GM18520 (cell line): ENCODE measurements at regions not wholly inside any gene's neighbourhood (a gene's known extent, or its start where the extent isn't known, plus 50 kb on each side); places are given as distances from the start of the nearest gene placed in this dataset.

Source experiments
- ATAC-seq: cut with Tn5 transposase; IDR thresholded peaks from one replicate; pipeline ENCODE4 v1.9.1; 2021; ENCODE audit not compliant: unreplicated experiment

GRCh38 chr3:72224804-72225509, 440.0 kb upstream of the PROK2 start:
- ATAC-seq: no peak

DNA sequence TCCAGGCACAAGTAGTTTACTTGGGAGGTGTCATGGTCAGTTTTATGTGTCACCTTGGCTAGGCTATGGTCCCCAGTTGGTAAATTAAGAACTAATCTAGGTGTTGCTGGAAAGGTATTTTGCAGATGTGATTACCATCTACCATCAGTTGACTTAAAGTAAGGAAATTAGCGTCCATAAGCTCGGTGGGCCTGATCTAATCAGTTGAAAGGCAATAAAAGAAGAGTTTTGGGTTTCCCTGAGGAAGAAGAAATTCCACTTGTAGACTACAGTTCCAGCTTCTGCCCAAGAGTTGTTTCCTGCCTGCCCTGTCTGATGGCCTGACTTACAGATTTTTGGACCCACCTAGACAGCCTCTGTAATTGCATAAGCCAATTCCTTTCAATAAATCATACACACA, 438.7 kb upstream of the PROK2 start:
- ATAC-seq: no peak

- ATAC-seq: no peak
Measured at GRCh38 chr3:72223116-72223515, 438.2 kb upstream of the PROK2 start.

DNA sequence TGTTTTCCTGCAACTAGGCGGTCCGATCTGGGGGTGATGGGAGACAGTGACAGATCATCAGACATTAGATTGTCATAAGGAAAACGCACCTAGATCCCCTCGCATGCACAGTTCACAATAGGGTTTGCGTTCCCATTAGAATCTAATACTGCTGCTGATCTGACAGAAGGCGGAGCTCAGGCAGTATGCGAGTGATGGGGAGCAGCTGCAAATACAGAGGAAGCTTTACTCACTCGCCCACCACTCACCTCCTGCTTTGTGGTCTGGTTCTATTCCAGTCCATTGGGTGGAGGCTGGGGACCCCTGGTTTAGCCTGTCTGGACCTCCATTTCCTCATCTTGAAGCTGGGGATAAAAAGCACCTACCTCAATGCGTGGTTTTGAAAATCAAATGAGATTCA, 437.5 kb upstream of the PROK2 start:
- no peak for ATAC-seq

DNA sequence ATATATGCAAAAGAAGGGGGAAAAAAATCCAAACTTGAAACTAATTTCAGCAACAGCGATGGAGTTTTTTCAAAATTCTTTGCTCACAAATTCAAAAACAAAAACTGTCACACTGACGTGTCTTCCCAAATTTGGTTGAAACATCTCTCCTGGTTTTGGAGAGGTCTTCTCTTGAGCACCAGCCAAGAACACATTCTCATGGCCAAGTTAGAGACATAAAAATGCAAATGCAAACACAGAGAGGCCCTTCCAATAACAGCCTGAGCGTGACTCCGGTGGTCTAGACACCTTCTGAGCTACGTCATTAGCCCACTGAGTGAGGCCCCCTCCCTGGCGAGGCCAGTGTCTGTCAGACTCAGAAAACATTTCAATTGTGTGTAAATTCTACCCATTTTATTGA, 436.0 kb upstream of the PROK2 start:
- ATAC-seq: no peak

DNA sequence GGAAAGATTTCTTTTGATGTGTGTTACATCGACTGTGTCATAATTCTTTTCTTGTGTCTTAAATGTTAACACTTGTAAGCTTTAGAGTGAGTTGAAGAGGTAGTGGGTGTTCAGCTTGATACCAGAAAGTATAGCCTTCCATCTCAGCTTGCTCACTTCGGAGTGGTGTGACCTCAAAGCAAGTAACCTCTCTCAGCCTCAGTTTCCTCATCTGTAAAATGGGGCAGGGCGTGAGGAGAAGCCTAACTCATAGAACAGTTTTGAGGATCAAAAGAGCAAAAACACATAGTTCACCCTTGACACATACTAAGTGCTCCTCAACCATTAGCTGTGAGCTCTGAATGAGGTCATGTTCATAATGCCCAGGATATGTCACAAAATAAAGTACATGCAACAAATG, 434.8 kb upstream of the PROK2 start:
- ATAC-seq: no peak

DNA sequence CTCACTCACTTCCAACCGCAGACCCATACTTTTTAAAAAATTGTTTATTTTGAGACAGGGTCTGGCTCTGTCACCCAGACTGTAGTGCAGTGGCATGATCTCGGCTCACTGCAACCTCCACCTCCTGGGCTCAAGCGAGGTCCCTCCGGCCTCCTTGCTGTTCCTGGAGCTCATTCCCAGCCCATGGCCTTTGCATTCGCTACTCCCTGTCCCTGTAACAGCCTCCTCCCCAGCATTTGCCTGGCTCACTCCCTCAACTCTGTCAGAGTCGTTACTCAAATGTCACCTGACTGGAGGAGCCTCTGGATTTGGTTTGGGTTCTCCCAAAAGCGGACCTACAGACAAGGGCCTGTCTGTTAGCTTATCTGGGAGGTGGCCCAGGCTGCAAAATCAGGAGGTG, 432.6 kb upstream of the PROK2 start:
- no peak for ATAC-seq

GRCh38 chr3:72214066-72214951, 429.4 kb upstream of the PROK2 start:
- no peak for ATAC-seq

- ATAC-seq: no peak
Measured at GRCh38 chr3:72213296-72214065, 428.5 kb upstream of the PROK2 start.

DNA sequence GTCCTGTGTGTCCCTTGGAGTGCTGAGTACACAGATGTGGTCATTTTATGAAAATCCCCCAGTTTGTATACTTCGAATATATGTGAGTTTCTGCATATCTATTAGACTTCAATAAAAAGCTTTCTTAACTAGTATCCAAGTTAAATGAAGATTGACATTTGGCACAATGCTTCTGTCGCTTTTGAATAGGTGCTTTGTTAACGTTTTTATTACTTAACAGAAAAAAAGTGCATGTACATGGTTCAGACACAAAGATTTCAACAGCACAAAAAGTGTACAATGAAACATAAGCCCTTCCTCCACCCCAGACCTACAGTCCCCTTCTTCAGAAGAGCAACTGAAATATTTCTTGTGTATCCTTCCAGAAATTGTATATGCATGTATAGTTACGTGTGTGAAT, 427.4 kb upstream of the PROK2 start:
- ATAC-seq: no peak

DNA sequence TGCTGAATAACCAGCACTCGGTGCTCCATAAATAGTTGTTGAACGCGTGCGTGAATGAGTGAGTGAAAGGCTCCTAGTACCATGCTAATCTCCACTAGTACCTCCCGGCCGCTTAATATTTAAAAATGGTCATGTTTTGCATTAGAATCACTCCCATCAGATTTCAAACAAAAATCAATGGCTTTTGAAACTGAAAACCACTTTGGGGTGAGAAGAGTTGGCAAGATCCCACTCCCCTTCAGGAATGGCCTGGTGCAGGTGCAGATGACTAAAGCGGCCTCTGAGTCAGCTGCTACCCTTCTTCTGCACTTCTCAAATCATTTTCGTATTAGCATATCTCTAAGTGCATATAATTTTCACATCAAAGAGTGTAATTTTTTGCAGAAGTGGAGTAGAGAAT, 425.3 kb upstream of the PROK2 start:
- ATAC-seq: no peak

DNA sequence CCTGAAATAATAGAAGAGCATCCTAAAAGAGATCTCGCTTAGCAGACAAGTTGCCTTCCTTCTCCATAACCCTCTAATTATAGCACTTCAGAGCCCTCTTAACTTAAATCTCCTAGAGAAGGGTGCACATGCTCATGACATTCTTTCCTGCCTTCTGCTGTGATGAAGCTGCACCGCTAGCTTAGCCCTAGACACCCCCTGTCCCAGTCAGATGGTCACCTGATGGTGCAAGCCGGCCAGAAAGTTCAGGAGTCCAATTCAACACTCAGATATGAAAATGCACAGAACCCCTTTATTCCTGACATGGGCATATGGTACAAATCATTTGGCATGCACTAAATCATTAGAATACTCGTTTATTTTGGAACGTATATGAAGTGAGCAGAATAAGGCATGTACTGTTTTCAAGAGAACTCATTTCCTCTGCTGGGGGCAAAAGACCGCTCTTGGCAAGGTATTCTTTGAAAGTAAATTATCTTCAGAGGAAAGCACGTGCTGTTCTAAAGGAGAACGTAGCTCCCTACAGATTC, 420.4 kb upstream of the PROK2 start:
- no peak for ATAC-seq

- no peak for ATAC-seq
Measured at GRCh38 chr3:72204452-72204851, 419.5 kb upstream of the PROK2 start.

DNA sequence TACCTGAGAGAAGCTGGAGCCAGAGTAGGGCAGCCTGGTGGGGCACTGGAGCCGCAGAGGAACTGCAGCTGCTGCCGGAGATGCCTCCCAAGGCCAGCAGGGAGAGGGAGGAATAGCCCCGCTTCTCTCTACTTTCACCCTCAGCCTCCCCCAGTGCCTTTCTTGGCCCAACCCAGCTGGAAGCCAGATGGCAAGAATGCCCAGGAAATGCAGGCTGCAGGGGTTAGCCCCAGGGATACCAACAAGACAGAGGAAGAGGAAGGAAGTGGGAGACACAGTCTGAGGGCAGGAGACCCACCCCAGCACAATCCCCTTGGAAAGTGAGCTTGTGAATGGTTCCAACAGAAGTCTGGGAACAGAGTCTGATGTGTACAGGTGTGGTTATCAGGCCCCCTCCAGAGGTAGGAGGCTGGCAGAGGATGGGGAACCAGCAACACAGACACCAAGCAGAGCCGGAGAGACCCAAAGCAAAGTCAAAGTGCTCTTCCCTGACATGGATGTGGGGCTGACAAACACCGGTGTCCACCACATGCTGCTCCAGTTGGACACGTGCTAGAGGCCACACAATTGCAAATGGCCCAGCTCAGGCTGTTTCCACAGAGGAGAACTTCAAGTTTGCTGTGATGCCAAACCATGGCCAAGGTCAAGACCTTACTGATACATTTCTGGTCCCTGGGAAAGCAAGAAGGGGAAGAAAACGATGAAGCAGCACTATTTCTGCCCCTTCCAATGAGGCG, 418.8 kb upstream of the PROK2 start:
- ATAC-seq: no peak

GRCh38 chr3:72203105-72203504, 418.2 kb upstream of the PROK2 start:
- no peak for ATAC-seq

- no peak for ATAC-seq
Measured at GRCh38 chr3:72200332-72200731, 415.4 kb upstream of the PROK2 start.

DNA sequence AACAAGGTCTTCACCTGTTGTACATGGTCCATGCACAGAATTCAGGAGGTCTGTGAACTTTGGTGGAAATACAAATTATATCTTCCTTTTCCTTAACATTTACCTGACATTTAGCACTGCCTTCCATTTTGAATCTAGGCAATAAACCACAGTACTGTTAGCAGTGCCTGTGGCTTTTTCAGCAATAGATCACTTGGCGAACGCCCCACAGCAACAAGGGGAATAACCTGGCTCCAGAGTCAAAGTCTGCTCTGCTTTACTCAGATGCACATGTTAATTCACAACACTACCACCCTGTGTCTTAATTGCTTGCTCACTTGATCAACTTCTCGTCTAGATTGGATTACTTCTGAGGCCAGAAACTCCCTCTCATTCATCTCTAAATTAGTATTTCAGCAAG, 414.6 kb upstream of the PROK2 start:
- ATAC-seq: no peak

GRCh38 chr3:72196377-72196929, 411.5 kb upstream of the PROK2 start:
- no peak for ATAC-seq

DNA sequence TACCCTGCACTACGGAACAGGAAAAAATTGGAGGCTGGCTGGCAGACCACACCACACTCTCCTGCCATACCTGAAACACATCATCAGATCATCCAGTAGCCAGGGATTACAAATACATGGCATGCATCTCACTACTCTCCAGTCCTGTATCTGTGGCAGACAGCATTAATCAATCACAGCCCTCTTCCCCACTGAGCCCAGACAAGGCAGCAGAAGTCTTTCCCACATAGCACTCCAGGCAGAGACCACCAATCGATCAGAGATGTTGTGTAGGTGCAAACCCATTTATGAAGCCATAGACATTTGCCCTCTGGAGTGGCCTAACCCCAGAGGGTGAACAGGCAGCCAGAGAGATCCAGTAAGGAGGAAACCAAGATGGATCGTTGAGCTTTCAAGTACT, 410.9 kb upstream of the PROK2 start:
- no peak for ATAC-seq

DNA sequence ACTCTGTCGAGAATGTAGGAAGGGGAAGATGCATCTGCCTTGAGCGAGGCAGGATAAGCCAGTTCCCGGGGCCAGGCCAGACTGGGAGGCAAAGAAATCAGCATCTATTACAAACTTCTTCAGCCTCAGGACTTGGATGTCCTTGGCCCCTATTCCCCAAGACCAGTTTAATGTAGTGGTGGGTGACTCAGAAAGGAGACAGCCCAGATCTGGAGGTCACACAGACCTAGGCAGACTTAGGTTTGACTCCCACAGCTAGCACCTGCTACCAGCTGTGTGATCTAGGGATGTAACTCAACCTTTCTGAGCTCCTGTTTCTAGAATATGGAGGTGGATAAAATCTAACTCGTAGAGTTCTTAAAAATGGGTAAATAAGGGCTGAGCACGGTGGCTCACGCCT, 409.5 kb upstream of the PROK2 start:
- ATAC-seq: no peak
